ENCODE measurements at regions not wholly inside any gene's neighbourhood (a gene's known extent, or its start where the extent isn't known, plus 50 kb on each side); places are given as distances from the start of the nearest gene placed in this dataset.

GRCh38 chr20:54295686-54296085 is 87.8 kb downstream of the PFDN4 start:
- ATAC-seq (replicated peaks; ENCODE audit: extremely low read depth, poor library complexity, severe bottlenecking) (no peak), DNase-seq (ENCODE audit: low spot score in 2 of 2) (no peak)
- H3K4me3 Mint-ChIP-seq = no peak overlapping the region
- no peaks in the 10 kb centered on the region for H3K9me3 Mint-ChIP-seq
- no peaks in the 10 kb centered on the region for H3K36me3 Mint-ChIP-seq (ENCODE audit: insufficient read depth)
- H3K27me3 Mint-ChIP-seq = peaks cover 21% of the 10 kb centered on the region
- no peak overlapping the region for H3K27ac Mint-ChIP-seq (ENCODE audit: low read depth)
- H3K4me1 Mint-ChIP-seq = no peaks in the 10 kb centered on the region

DNA sequence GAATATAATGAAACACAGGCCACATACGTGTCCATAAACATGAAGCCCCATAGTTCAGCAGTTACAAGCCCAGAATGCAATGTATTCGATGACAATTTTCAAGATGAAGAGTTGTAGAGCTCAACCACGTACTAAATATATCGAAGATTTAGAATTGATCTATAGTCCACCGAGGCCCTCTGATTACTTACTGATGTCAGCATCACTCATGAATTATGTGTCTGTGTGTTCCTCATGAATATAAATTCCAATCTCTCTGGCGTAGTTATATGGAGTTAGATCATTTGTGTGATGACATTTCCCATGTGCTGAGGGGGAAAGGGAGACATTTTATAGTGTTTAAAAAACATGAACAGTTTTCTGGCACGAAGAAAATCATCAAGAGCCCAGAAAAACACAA is 97.5 kb downstream of the PFDN4 start:
- no peak for ATAC-seq (replicated peaks; ENCODE audit: extremely low read depth, poor library complexity, severe bottlenecking)
- Mint-ChIP-seq H3K4me3 (no peak overlapping the region), H3K36me3 (ENCODE audit: insufficient read depth) (no peaks in the 10 kb centered on the region), H3K4me1 (no peaks in the 10 kb centered on the region), H3K27me3 (peaks cover 42% of the 10 kb centered on the region), H3K9me3 (no peaks in the 10 kb centered on the region), H3K27ac (ENCODE audit: low read depth) (no peak overlapping the region)
- DNase-seq (ENCODE audit: low spot score in 2 of 2) = no peak

- DNase-seq (ENCODE audit: low spot score in 2 of 2) (no peak), ATAC-seq (replicated peaks; ENCODE audit: extremely low read depth, poor library complexity, severe bottlenecking) (no peak)
- Mint-ChIP-seq H3K27ac (ENCODE audit: low read depth) (no peak overlapping the region), H3K27me3 (peaks cover 58% of the 10 kb centered on the region), H3K36me3 (ENCODE audit: insufficient read depth) (no peaks in the 10 kb centered on the region), H3K4me3 (no peak overlapping the region), H3K9me3 (no peaks in the 10 kb centered on the region), H3K4me1 (no peaks in the 10 kb centered on the region)
Observed at GRCh38 chr20:54306985-54307710, 99.3 kb downstream of the PFDN4 start.

DNA sequence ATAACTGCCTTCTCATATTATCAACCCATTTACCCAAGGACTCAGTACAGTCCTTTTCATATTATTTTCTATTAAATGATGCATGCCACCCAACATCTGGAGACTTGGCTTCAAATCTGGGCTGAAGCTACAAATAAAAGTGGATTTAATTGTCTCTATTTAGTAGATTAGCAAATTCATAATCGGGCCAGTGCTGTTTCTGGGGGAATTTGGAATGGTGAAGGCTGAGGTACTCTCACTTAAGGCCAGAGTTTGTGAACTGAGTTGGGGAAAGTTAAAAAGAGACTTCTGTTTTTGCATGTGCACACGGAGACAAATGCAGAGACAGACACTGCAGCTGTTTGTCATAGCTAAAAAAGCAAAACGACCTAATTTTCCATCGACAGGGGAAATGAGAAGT is 100.9 kb downstream of the PFDN4 start:
- H3K4me1 Mint-ChIP-seq = no peaks in the 10 kb centered on the region
- H3K36me3 Mint-ChIP-seq (ENCODE audit: insufficient read depth) = no peaks in the 10 kb centered on the region
- H3K4me3 Mint-ChIP-seq = no peak overlapping the region
- no peak for DNase-seq (ENCODE audit: low spot score in 2 of 2)
- ATAC-seq (replicated peaks; ENCODE audit: extremely low read depth, poor library complexity, severe bottlenecking) = no peak
- peaks cover 53% of the 10 kb centered on the region for H3K27me3 Mint-ChIP-seq
- H3K9me3 Mint-ChIP-seq = no peaks in the 10 kb centered on the region
- no peak overlapping the region for H3K27ac Mint-ChIP-seq (ENCODE audit: low read depth)

GRCh38 chr20:54318892-54319291 is 111.0 kb downstream of the PFDN4 start:
- DNase-seq (ENCODE audit: low spot score in 2 of 2) (no peak), ATAC-seq (replicated peaks; ENCODE audit: extremely low read depth, poor library complexity, severe bottlenecking) (no peak)
- peaks cover 50% of the 10 kb centered on the region for H3K27me3 Mint-ChIP-seq
- no peaks in the 10 kb centered on the region for H3K36me3 Mint-ChIP-seq (ENCODE audit: insufficient read depth)
- H3K9me3 Mint-ChIP-seq = no peaks in the 10 kb centered on the region
- H3K27ac Mint-ChIP-seq (ENCODE audit: low read depth) = no peak overlapping the region
- H3K4me3 Mint-ChIP-seq = no peak overlapping the region
- H3K4me1 Mint-ChIP-seq = no peaks in the 10 kb centered on the region

- no peaks in the 10 kb centered on the region for H3K4me1 Mint-ChIP-seq
- peaks cover 50% of the 10 kb centered on the region for H3K27me3 Mint-ChIP-seq
- H3K36me3 Mint-ChIP-seq (ENCODE audit: insufficient read depth) = no peaks in the 10 kb centered on the region
- ATAC-seq (replicated peaks; ENCODE audit: extremely low read depth, poor library complexity, severe bottlenecking) = no peak
- no peak overlapping the region for H3K4me3 Mint-ChIP-seq
- DNase-seq (ENCODE audit: low spot score in 2 of 2) = no peak
- H3K9me3 Mint-ChIP-seq = no peaks in the 10 kb centered on the region
- no peak overlapping the region for H3K27ac Mint-ChIP-seq (ENCODE audit: low read depth)
Observed at GRCh38 chr20:54320148-54320607, 112.3 kb downstream of the PFDN4 start.

GRCh38 chr20:54321352-54322087 is 113.6 kb downstream of the PFDN4 start:
- no peak for DNase-seq (ENCODE audit: low spot score in 2 of 2)
- Mint-ChIP-seq H3K4me3 (no peak overlapping the region), H3K4me1 (no peaks in the 10 kb centered on the region), H3K27me3 (peaks cover 41% of the 10 kb centered on the region), H3K9me3 (no peaks in the 10 kb centered on the region), H3K36me3 (ENCODE audit: insufficient read depth) (no peaks in the 10 kb centered on the region), H3K27ac (ENCODE audit: low read depth) (no peak overlapping the region)
- no peak for ATAC-seq (replicated peaks; ENCODE audit: extremely low read depth, poor library complexity, severe bottlenecking)

DNA sequence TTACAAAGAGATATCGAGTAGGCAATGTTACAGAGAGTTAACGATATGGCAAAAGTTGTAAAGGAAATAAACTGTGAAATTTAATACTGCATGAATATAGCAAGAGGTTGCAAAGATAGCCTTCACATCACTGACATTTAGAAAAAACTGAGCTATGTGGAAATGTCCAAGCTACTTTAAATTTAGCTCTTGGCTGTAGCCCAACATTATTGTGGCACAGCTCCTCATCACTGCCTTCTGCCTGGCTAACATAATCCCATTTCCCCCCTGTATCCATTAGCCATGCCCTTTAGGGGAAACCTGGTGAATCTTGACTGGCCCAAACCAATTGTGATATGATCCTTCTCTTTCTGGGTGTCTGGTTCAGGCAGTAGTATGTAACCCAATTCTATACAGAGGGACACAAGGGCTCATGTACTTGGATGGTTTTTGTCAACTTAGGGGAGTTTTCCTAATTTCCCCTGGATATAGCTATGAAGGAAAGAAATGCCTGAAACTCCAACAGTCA is 115.4 kb downstream of the PFDN4 start:
- no peaks in the 10 kb centered on the region for H3K4me1 Mint-ChIP-seq
- no peak overlapping the region for H3K27ac Mint-ChIP-seq (ENCODE audit: low read depth)
- DNase-seq (ENCODE audit: low spot score in 2 of 2) (no peak), ATAC-seq (replicated peaks; ENCODE audit: extremely low read depth, poor library complexity, severe bottlenecking) (no peak)
- no peaks in the 10 kb centered on the region for H3K36me3 Mint-ChIP-seq (ENCODE audit: insufficient read depth)
- no peak overlapping the region for H3K4me3 Mint-ChIP-seq
- H3K27me3 Mint-ChIP-seq = peaks cover 42% of the 10 kb centered on the region
- H3K9me3 Mint-ChIP-seq = no peaks in the 10 kb centered on the region

DNA sequence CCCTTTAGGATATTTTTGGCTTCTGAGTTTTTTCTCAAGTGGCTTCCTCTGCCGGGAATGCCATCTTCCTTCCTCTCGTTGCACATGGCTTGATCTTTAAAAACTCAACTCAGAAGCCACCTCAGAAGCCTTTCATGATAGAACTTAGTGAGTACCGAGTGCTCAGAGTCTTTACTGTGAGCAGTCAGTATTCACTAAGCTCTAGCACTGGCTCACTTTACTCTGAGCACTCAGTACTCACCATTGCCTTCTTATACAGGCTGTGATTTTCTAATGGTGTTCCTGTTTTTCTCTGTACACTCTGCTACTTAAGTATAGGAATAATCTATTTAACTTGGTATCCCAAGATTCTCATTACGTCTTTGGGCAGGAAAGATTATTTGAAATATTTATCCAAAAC is 116.2 kb downstream of the PFDN4 start:
- Mint-ChIP-seq H3K9me3 (no peaks in the 10 kb centered on the region), H3K4me3 (no peak overlapping the region), H3K27me3 (peaks cover 44% of the 10 kb centered on the region), H3K36me3 (ENCODE audit: insufficient read depth) (no peaks in the 10 kb centered on the region), H3K4me1 (no peaks in the 10 kb centered on the region), H3K27ac (ENCODE audit: low read depth) (no peak overlapping the region)
- DNase-seq (ENCODE audit: low spot score in 2 of 2) (no peak), ATAC-seq (replicated peaks; ENCODE audit: extremely low read depth, poor library complexity, severe bottlenecking) (no peak)

GRCh38 chr20:54324652-54325285 is 116.9 kb downstream of the PFDN4 start:
- ATAC-seq (replicated peaks; ENCODE audit: extremely low read depth, poor library complexity, severe bottlenecking) = no peak
- no peak overlapping the region for H3K27ac Mint-ChIP-seq (ENCODE audit: low read depth)
- H3K36me3 Mint-ChIP-seq (ENCODE audit: insufficient read depth) = no peaks in the 10 kb centered on the region
- no peaks in the 10 kb centered on the region for H3K4me1 Mint-ChIP-seq
- DNase-seq (ENCODE audit: low spot score in 2 of 2) = no peak
- no peak overlapping the region for H3K4me3 Mint-ChIP-seq
- H3K9me3 Mint-ChIP-seq = no peaks in the 10 kb centered on the region
- peaks cover 44% of the 10 kb centered on the region for H3K27me3 Mint-ChIP-seq

- no peak overlapping the region for H3K27ac Mint-ChIP-seq (ENCODE audit: low read depth)
Observed at GRCh38 chr20:54335299-54335698, 127.4 kb downstream of the PFDN4 start.

GRCh38 chr20:54337144-54337543 is 129.3 kb downstream of the PFDN4 start:
- Mint-ChIP-seq H3K4me1 (no peaks in the 10 kb centered on the region), H3K4me3 (no peak overlapping the region), H3K27me3 (peaks cover 17% of the 10 kb centered on the region), H3K36me3 (ENCODE audit: insufficient read depth) (no peaks in the 10 kb centered on the region), H3K9me3 (peaks cover 6% of the 10 kb centered on the region), H3K27ac (ENCODE audit: low read depth) (no peak overlapping the region)
- DNase-seq (ENCODE audit: low spot score in 2 of 2) (no peak), ATAC-seq (replicated peaks; ENCODE audit: extremely low read depth, poor library complexity, severe bottlenecking) (no peak)

More at GRCh38 chr20:54335299-54335698, 127.4 kb downstream of the PFDN4 start:
- Mint-ChIP-seq H3K9me3 (peaks cover 6% of the 10 kb centered on the region), H3K4me1 (no peaks in the 10 kb centered on the region), H3K4me3 (no peak overlapping the region), H3K36me3 (ENCODE audit: insufficient read depth) (no peaks in the 10 kb centered on the region), H3K27me3 (peaks cover 24% of the 10 kb centered on the region)
- ATAC-seq (replicated peaks; ENCODE audit: extremely low read depth, poor library complexity, severe bottlenecking) = no peak
- DNase-seq (ENCODE audit: low spot score in 2 of 2) = no peak

Data from central memory CD8-positive, alpha-beta T cell (primary cell).